Right renal pelvis (tissue), 4 donors: ENCODE measurements at regions not wholly inside any gene's neighbourhood (a gene's known extent, or its start where the extent isn't known, plus 50 kb on each side); places are given as distances from the start of the nearest gene placed in this dataset.

Experiments used
- DNase-seq, 4 donors: peaks; one replicate each; pipeline ENCODE4 v3.0.0-alpha.2; 2013; ENCODE audit warnings: low read depth in 4 of 4, low spot score in 3 of 4, missing footprints in 1 of 4

DNA sequence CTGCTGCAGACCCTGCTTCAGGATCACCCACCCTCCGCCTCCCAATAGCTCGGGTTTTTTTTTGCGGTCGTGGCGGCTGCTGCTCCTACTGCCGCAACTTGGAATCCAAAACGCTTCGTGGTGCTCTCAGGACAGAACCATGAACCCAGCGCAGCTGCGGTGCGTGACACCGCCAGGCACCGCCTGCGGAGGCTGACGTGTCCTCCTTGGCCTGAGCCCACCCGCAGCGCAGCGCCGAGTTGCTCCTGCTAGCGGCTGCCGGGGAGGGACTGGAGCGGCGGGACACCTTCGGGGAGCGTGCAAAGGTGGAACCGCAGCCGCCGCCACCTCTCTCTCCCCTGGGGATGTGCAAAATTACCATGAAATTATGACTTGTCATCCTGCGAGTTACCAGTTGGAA is 1893.0 kb downstream of the TP53TG3F start:
- no peak for DNase-seq

DNA sequence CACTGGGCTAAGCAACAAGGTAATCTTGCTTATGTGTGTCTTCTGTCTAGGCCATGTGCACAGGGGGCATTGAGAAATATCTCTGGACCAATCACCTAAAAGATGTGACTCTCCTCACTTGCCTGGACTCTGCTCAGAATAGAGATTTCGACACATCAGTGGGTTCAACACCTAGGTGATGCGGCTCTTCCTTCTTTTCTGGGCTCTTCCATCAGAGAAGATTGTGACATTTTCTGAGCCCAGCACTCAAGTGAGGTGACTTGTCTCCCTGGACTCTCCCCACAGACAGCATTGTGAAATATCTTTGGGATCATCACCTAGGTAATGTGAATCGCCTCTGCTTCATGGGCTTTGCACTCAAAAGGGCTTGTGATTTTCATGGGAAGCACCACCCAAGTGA is 1904.1 kb downstream of the TP53TG3F start:
- DNase-seq: no peak

DNA sequence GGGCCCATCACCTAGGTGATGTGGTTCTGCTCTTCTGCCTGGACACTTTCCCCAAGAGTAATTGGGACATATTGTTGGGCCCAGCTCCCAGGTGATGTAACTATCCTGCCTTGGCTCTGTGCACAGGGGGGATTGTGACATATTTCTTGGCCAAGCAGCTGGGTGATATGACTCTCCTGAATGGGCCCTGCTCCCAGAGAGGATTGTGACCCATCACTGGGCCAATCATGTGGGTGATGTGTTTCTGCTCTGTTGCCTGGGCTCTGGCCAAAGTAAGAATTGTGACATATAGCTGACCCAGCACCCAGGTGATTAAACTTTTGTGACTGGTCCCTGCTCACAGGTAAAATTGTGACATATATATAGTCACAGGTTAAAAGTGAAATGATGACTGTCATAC is 1904.9 kb downstream of the TP53TG3F start:
- no peak for DNase-seq

DNA sequence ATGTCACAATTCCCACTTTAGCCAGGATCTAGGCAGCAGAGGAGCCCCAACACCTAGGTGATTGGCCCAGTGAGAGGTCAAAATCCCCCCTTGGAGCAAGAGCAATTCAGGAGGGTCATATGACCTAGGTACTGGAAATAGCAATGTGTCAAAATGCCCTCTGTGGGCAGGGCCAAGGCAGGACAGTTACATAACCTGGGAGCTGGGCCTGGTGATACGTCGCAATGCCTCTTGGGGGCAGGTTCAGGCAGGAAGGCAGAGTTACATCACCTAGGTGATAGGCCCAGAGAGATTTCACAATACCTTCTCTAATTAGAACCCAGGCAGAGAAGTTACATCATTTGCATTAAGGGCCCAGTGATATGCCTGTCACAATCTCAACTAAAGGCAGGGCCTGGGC is 1906.3 kb downstream of the TP53TG3F start:
- no peak for DNase-seq

DNA sequence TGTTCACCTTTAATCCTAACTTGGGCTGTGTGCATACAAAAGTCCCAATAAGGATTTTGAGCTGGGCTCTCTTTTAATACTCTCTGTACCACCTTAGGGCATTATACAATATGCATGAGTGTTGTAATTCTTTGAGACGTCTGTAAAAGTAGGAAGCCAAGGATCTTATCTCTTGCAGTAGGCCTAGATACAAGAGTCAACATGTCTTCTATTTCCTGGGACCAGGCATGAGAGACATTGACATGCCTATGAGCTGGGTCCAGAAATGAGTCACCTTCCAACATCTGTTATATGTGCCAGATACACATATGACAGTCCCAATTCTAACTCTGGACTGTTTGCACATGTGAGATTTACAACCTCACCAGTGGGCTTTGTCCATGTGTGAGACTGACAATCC is 1911.2 kb downstream of the TP53TG3F start:
- DNase-seq: no peak

DNA sequence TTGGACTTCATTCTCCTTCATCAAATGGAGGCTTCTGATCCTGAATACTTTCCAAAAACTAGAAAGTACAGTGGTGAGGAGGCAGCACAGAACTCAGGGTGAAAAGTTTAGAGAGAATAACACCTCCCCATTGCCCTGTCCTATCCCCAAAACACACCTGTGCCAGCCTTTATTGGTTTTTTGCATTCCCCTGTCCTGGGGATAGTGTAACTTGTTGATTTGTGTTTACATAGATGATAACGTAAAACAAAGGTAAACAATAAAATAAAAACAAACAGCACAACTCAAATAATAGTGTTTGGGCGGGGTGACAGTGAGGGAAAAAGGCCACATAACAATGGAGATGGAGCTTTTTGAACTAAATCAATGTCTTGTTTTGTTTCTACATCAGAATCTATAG is 1917.7 kb downstream of the TP53TG3F start:
- no peak for DNase-seq

DNA sequence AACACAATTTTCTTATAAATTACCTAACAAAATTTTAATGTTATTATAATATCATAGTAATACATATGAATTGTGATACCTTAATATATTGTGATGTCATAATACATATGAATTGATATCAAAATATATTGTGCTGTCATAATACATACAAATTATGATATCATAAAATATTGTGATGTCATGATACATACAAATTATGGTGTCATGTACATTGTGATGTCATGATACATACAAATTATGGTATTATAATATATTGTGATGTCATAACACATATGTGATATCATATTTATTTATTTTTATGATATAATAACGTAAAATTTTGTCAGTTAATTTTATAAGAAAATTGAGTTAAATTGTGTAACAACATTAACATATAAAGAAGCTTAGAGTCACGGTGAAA is 1927.2 kb downstream of the TP53TG3F start:
- no peak for DNase-seq

DNA sequence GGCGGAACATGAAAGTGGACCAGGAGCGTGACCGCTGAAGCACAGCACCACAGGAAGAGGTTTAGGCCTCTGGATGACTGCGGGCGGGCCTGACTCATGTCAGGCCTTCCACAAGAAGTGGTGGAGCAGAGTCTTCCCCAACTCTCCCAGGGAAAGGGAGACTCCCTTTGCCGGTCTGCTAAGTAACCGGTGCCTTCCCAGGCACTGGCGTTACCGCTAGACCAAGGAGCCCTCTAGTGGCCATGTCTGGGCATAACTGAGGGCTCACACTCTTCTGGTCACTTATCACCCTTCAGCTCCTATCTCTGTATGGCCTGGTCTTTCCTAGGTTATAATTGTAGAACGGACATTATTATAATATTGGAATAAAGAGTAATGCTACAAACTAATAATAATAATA is 1931.9 kb downstream of the TP53TG3F start:
- peak in 3 of 4 donors; percentile 1 to 5 (median 5) for DNase-seq

DNA sequence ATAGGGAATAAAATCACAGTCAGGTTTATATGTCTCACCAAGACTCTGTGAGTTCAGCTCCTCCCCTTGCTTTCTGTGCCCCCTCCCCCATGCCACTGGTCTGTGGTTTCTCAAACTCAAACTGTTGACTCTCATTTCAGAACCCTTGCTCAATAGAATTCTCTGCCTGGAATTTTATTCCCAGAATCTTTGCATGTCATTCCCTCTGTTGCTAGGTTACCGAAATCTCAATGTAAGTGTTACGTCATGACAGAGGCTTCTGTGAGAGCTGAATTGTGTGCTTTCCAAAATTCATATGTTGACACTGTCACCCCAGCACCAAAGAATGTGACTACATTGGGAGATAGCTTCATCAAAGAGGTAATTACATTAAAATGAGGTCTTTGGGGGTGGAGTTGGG is 1938.8 kb downstream of the TP53TG3F start:
- no peak for DNase-seq

DNA sequence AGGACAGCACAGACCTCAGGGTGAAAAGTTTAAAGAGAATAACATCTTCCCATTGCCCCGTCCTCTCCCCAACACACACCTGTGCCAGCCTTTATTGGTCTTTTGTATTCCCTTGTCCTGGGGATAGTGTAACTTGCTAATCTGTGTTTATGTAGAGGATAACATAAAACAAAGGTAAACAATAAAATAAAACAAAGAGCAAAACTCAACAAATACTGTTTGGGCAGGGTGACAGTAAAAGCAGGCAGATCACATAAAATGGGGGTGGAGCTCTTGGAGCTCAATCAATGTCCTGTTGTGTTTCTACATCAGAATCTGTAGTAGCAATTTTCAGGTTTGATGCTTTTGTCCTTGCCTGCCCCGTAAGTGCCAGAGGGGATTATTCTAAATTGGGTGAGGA is 1939.7 kb downstream of the TP53TG3F start:
- DNase-seq: no peak

DNA sequence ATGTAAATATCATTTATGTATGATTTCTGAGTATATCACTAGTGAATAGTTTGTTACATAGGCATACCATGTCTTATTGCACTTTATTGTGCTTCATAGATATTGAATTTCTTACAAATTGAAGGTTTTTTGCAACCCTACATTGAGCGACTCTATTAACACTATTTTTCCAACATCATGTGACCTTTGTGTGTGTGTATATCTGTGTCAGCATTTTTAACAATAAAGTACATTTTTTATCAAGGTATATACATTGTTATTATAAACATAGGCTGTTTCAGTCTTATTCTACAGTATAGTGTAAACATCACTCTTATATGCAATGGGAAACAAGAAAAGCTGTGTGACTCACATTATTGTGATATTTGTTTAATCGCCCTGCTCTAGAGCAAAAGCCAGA is 1944.9 kb downstream of the TP53TG3F start:
- no peak for DNase-seq

DNA sequence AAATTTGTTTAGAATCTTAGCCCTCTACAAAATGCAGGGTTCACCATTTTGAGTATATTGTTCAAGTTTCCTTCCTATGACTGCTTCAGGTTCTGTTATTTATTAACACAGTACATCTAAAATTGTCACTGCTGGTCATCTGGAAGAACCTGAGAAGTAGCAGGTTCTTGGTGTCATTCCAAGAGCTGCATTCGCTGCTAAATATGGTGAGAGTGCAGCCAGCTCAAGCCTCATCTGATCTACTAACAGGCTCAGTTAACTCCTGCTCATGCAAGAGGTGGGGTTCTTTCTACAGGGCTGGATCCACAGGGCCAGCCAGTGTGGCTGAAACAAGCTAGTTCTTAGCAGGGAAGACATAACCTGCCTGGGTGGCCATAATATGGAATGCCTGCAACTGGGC is 1946.1 kb downstream of the TP53TG3F start:
- DNase-seq: no peak

DNA sequence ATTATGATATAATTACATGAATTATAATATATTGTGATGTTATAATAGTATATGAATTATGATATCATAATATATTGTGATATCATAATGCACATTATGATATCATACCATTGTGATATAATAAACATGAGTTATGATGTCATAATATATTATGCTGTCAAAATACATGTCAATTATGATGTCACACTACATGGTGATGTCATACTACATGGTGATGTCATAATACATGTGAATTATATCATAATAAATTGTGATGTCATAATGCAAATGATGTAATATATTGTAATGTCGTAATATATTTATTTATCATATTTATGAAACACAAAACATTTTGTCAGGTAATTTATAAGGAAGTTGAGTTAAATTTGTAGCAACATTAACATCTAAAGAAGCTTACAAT is 1950.1 kb downstream of the TP53TG3F start:
- no peak for DNase-seq

DNA sequence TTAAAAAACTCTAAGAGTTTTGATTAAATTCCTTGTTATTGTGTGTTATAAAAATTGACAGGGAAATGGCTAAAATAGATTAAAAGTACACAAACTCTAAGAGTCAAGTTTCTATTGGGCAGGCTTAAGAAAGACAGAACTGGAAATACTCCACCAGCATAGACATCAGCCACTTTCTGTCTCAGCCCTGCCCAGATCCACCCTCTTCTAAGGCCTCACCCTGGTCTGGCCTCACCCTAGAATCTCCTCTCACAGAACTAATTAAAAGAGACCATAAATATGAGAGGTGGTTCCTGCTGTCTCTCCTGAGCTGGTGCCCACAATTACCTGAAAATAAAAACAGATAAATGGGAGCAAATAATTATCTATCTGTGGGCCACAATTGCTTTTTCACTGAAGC is 1951.0 kb downstream of the TP53TG3F start:
- no peak for DNase-seq

DNA sequence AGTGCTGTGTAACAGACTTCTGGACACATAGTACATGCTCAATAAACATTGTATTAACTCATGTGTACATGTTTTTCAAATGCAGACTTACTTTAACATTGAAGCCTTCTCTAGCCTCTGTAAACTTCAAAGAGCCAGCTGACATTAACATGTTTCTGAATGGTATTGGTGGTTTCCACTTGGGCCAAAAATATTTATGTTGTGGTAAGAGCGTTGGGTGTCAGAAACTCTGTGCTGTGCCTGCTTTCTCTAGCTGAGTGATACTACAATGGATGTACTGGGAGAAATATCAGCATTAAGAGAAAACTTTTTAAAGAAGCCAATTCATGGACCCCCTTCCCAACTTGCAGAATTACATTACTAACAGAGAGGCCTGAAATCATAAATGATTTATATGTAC is 1951.7 kb downstream of the TP53TG3F start:
- DNase-seq: no peak

DNA sequence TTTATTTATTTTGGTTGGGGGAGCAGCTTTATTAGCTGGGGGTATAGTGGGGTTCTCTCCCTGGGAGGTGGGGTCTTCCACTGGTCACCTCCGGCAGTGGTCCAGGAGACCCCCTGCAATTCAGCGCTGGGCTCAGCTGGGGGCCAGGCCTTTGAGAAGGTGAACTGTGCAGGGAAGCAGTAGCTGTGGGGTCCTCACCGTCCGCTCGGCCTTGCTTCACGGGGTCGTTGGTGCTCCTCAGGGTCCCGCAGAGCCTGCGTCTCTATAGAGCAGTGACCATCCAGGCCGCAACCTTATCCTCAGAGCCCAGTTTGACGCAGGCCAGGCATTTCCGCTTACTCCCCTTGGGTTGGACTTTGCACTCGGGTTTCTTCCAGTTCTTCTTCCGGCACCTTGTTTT is 1954.7 kb downstream of the TP53TG3F start:
- no peak for DNase-seq

DNA sequence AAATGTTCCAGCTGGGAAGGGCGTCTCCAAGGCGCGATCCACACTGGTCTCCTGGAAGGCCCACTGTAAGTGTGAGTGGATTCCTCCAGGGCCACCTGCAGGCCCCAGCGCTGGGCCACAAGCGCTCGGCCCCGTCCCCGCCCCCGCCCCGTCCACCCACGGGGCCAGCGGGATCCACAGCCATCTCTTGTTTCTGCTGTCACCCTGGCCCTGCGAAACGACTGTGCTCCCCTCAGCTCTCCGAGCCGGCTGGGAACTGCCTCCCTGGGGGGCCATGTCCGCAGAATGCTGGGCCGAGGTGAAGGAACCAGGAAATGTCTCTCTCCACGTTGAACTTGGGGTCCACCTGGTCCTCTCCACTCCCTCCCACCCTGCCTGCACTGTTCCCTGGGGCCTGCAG is 1955.2 kb downstream of the TP53TG3F start:
- no peak for DNase-seq

DNA sequence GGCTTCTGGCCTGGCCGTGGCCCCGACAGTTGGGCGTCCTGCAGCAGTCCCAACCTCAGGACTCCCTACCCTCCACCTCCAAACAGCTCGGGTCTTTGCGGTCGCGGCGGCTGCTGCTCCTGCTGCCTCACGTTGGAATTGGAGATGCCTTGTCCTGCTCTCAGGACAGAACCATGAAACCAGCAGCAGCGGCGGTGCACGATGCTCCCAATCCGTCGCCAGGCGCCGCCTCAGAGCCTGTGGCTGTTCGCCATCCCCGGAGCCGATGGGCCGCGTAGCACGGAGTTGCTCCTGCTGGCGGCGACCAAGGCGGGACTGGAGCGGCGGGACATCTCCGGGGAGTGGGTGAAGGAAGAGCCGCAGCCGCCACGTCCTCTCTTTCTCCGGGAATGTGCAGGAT is 1965.9 kb downstream of the TP53TG3F start:
- DNase-seq: no peak

DNA sequence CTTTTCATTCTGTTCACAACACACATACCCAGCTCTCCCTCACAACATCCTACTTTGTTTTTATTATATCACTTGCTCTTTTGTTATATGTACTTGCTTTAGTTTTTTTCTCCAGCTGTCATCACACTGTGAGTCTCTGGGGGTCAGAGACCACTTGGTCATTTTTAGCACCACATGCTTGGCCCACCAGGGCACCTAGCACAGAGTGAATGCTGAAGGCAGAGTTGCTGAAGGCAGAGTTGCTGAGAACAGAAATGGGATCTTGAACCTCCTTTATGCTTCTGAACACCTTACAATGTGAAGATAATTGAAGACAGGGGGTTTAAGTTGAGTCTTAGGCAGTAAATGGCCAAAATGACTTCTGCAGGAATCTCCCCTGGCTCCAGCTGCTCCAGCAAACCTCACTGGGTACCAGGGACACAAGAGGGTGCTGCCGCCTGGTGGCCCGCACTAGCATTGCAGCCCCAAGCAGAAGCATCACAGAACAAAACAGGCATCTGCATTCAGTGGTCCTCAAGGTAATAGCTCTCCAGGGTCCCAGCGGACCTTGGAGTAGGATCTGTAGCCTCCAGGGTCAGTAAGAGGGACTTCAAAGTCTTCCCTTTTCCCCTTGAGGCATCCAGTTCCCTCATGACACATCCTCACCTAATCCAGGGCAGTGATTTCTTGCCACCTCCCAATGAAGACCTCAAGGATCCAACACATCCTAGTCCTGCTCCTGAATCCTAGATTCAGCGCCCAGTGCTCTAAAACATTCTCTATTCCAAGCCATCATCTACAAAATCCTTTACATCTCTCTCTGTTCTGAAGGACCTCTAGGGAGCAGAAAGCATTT is 1972.6 kb downstream of the TP53TG3F start:
- DNase-seq: no peak

DNA sequence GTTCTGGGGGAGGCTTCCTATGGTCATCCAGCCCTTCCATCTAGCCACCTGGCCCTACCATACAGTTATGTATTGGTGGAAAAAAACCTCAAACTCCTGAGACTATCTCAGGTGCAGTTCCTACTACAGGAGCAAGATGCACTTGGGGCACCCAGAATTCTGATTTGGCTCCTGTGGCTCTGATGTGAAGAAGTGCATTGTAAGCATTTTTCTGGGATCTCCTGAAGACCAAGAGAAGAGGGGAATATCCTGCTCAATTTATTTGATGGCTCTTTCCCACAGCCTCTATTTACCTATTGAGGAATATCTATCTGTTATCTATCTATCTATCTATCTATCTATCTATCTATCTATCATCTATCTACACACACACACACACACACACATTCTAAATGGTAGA is 1981.5 kb downstream of the TP53TG3F start:
- no peak for DNase-seq

DNA sequence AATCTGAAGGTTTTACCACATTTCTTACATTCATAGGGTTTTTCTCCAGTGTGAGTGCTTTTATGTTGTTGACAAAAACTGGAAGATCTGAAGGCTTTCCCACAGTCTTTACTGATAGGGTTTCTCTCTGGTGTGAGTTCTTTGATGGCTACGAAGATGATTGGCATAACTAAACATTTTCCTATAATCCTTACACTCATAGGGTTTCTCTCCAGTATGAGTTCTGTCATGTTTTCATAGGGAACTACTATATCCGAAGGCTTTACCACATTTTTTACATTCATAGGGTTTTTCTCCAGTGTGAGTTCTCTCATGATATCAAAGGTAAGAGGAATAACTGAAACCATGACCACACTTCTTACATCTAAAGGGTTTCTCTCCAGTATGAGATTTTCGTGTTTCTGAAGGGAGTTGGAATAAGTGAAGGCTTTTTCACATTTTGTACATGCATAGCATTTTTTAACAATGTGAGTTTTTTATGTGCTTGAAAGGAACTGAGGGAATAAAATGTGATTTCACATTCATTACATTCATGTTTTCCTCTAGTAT is 1987.7 kb downstream of the TP53TG3F start:
- no peak for DNase-seq

DNA sequence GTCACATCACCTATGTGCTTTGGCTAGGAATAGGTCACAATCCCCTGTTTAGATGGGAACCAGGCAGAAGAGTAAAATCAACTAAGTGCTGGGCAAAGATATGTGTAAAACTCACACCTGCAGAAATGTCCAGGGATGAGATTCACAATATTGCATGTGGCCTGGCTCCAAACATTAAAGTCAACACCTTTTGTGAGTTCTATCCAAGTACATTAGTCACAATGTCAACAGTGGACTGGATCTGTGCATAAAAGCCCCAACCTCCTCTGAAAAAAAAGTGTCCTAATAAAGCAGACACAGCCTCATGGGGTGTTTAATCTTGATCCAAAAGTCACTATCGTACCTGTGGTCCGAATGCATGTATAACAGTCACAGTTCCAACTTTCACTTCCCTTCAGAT is 1990.3 kb downstream of the TP53TG3F start:
- no peak for DNase-seq

DNA sequence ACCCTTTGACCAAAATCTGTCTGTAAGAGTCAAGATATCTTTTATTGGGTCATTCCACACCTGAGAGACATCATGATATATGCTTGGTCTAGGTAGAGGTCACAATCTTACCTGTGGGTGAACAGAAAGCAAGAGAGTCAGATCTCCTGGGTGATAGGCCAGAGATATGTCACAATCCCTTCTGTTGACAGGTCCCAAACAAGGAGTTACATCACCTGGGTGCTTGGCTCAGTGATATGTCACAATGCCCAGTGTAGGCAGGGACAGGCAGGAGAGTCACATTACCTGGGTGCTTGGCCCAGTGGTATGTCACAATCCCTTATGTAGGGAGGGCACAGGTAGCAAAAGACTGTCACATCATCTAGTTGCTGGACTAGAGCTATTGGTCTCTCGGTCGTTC is 1991.2 kb downstream of the TP53TG3F start:
- no peak for DNase-seq
